DOHH2 (cell line): ENCODE measurements at regions not wholly inside any gene's neighbourhood (a gene's known extent, or its start where the extent isn't known, plus 50 kb on each side); places are given as distances from the start of the nearest gene placed in this dataset.
"Not testable (repeated sequence)": the region's sequence is repeated elsewhere in the genome, so short reads cannot be mapped to it uniquely, and the experiment has no call there.

Source experiments
- H3F3A ChIP-seq: fragments of 200-600 bp; sonication (generic), shearing (Covaris generic); 2 replicates; pipeline ENCODE4 v1.6.0; 2016; ENCODE audit warnings: antibody characterized with exemption, mild to moderate bottlenecking; ENCODE audit not compliant: control insufficient read depth, insufficient read depth
- H3K27ac ChIP-seq: fragments of 200-600 bp; sonication (generic); 2 replicates; pipeline ENCODE4 v1.5.1; 2014; ENCODE audit warnings: low read depth, mild to moderate bottlenecking, low read length, moderate library complexity
- H3K27me3 ChIP-seq: fragments of 200-600 bp; sonication (generic); 2 replicates; pipeline ENCODE4 v1.6.1; 2014; ENCODE audit warnings: mild to moderate bottlenecking, low read length, mixed read lengths; ENCODE audit not compliant: control insufficient read depth
- H3K36me3 ChIP-seq: fragments of 200-600 bp; sonication (generic); 2 replicates; pipeline ENCODE4 v1.6.1; 2014; ENCODE audit warnings: mild to moderate bottlenecking, low read length, moderate library complexity, mixed read lengths; ENCODE audit not compliant: control insufficient read depth
- H3K4me1 ChIP-seq: fragments of 200-600 bp; sonication (generic); 2 replicates; pipeline ENCODE4 v1.6.1; 2014; ENCODE audit warnings: mild to moderate bottlenecking, low read length, mixed read lengths; ENCODE audit not compliant: control insufficient read depth
- H3K4me2 ChIP-seq: fragments of 200-600 bp; sonication (generic); 2 replicates; pipeline ENCODE4 v1.6.0; 2014; ENCODE audit warnings: mild to moderate bottlenecking, low read length, moderate library complexity
- H3K4me3 ChIP-seq: fragments of 200-600 bp; sonication (generic); 2 replicates; pipeline ENCODE4 v1.5.1; 2014; ENCODE audit warnings: mild to moderate bottlenecking, low read length, mixed read lengths
- H3K79me2 ChIP-seq: fragments of 200-600 bp; sonication (generic); 2 replicates; pipeline ENCODE4 v1.6.1; 2014; ENCODE audit warnings: mild to moderate bottlenecking, low read length, mixed read lengths; ENCODE audit not compliant: control insufficient read depth
- H3K9me2 ChIP-seq: fragments of 200-600 bp; sonication (generic); replicated peaks from 2 replicates; pipeline ENCODE4 v1.6.1; 2014; ENCODE audit warnings: mild to moderate bottlenecking, low read length, mixed read lengths; ENCODE audit not compliant: control insufficient read depth
- H3K9me3 ChIP-seq: fragments of 200-600 bp; sonication (generic); 2 replicates; pipeline ENCODE4 v1.6.1; 2014; ENCODE audit warnings: antibody characterized with exemption, low read length, mixed read lengths; ENCODE audit not compliant: control insufficient read depth, insufficient read depth
- H4K20me1 ChIP-seq: fragments of 200-600 bp; sonication (generic); 2 replicates; pipeline ENCODE4 v1.6.0; 2014; ENCODE audit warnings: low read depth, mild to moderate bottlenecking, antibody characterized with exemption, low read length, moderate library complexity; ENCODE audit not compliant: control insufficient read depth, insufficient read depth
- CTCF ChIP-seq: fragments of 200-600 bp; sonication (generic); IDR thresholded peaks from one replicate; pipeline ENCODE4 v1.5.1; 2014; ENCODE audit warnings: antibody characterized with exemption, mild to moderate bottlenecking, low read depth, low read length; ENCODE audit not compliant: poor library complexity, severe bottlenecking
- EZH2phosphoT487 ChIP-seq: fragments of 200-600 bp; sonication (generic); IDR thresholded peaks from 2 replicates; pipeline ENCODE4 v1.6.1; 2017; ENCODE audit warnings: borderline replicate concordance, mild to moderate bottlenecking, antibody characterized with exemption, low read length, moderate library complexity, mixed read lengths

- TF ChIP-seq CTCF: no peak
- TF ChIP-seq EZH2phosphoT487: no peak
- H3K79me2 ChIP-seq: no peaks in the 10 kb centered on the region
- no peak overlapping the region for H3K27ac ChIP-seq
- no peaks in the 10 kb centered on the region for H3K27me3 ChIP-seq
- no peaks in the 10 kb centered on the region for H3K9me2 ChIP-seq
- H3K9me3 ChIP-seq: no peaks in the 10 kb centered on the region
- no peaks in the 10 kb centered on the region for H3K4me1 ChIP-seq
- H4K20me1 ChIP-seq: no peaks in the 10 kb centered on the region
- H3K4me2 ChIP-seq: no peak overlapping the region
- H3F3A ChIP-seq: no peaks in the 10 kb centered on the region
- H3K4me3 ChIP-seq: no peak overlapping the region
- H3K36me3 ChIP-seq: no peaks in the 10 kb centered on the region
Measured at GRCh38 chr4:33850371-33850902, 2393.9 kb downstream of the ARAP2 start.

- not testable (repeated sequence) for H3K36me3 ChIP-seq, H3K27me3 ChIP-seq, H3K4me3 ChIP-seq, H3K27ac ChIP-seq, H3K79me2 ChIP-seq, H4K20me1 ChIP-seq, H3K4me1 ChIP-seq, H3K4me2 ChIP-seq, H3F3A ChIP-seq, H3K9me3 ChIP-seq, H3K9me2 ChIP-seq
Measured at GRCh38 chr4:33853670-33854069, 2390.6 kb downstream of the ARAP2 start.

- Histone ChIP-seq H3F3A (no peaks in the 10 kb centered on the region), H3K4me1 (no peaks in the 10 kb centered on the region), H3K4me3 (no peak overlapping the region), H3K4me2 (no peak overlapping the region), H3K27ac (no peak overlapping the region), H3K9me3 (no peaks in the 10 kb centered on the region), H3K79me2 (no peaks in the 10 kb centered on the region), H3K9me2 (no peaks in the 10 kb centered on the region), H3K36me3 (no peaks in the 10 kb centered on the region), H4K20me1 (no peaks in the 10 kb centered on the region), H3K27me3 (no peaks in the 10 kb centered on the region)
- TF ChIP-seq EZH2phosphoT487 (no peak), CTCF (no peak)
Measured at GRCh38 chr4:33864290-33864859, 2379.9 kb downstream of the ARAP2 start.

GRCh38 chr4:33873791-33874190 is 2370.5 kb downstream of the ARAP2 start:
- Histone ChIP-seq H3K9me3 (no peaks in the 10 kb centered on the region), H3K79me2 (no peaks in the 10 kb centered on the region), H3K4me1 (no peaks in the 10 kb centered on the region), H3K36me3 (no peaks in the 10 kb centered on the region), H3K4me2 (no peak overlapping the region), H3K27me3 (no peaks in the 10 kb centered on the region), H3F3A (no peaks in the 10 kb centered on the region), H3K4me3 (no peak overlapping the region), H3K27ac (no peak overlapping the region), H4K20me1 (no peaks in the 10 kb centered on the region), H3K9me2 (no peaks in the 10 kb centered on the region)
- TF ChIP-seq CTCF (no peak), EZH2phosphoT487 (no peak)
